ENCODE measurements at regions not wholly inside any gene's neighbourhood (a gene's known extent, or its start where the extent isn't known, plus 50 kb on each side); places are given as distances from the start of the nearest gene placed in this dataset.

DNA sequence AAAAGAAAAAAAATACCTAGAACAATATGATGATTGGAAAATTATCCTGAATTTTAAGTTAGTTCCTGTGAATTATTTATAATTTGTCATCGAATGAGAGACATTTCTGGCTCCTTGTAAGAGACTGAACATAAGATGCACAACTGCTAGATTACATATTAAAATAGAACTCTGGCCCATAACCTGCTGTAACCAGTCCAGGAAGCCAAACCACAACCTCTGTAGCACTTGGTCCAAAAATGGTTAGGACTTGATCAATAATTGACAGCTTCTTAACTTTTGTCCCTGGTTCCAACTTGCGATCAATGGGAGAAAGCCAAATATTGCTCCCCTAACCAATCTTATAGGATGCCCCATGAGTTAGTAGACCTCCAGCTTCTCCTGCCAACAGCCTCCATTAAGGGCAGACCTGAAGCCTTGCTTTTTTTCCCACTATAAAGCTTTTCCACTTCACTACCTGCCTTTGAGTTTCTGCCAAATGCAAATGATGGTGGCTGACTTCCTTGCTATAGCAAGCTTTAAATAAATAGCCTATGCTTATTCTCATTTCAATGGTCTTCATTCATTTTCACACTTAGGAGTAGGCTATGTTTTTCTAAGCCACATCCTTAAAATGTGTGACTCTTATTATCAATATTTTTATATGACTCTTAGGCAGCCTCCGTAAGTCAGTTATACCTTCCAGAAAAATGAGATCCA is 224.0 kb upstream of the ARHGEF26 start:
- H3K4me1 ChIP-seq (ENCODE audit: insufficient read depth, low read length, poor library complexity, severe bottlenecking): peaks cover 5% of the 10 kb centered on the region
- no peaks in the 10 kb centered on the region for H3K27me3 ChIP-seq (ENCODE audit: insufficient read depth, low read length, poor library complexity, severe bottlenecking)
- H3K4me2 ChIP-seq (ENCODE audit: low read depth, low read length, poor library complexity, severe bottlenecking): no peak overlapping the region
- H3K9me3 ChIP-seq (ENCODE audit: insufficient read depth, low read depth, low read length): no peaks in the 10 kb centered on the region
- H3K9ac ChIP-seq (ENCODE audit: low read depth, low read length, poor library complexity, severe bottlenecking): no peak overlapping the region
- H3K4me3 ChIP-seq (ENCODE audit: low read length, poor library complexity, severe bottlenecking): no peak overlapping the region
- no peaks in the 10 kb centered on the region for H3F3A ChIP-seq (ENCODE audit: low read depth)
- H4K20me1 ChIP-seq (ENCODE audit: insufficient read depth, low read length, poor library complexity, severe bottlenecking): no peaks in the 10 kb centered on the region
- TF ChIP-seq, protein P1, sequence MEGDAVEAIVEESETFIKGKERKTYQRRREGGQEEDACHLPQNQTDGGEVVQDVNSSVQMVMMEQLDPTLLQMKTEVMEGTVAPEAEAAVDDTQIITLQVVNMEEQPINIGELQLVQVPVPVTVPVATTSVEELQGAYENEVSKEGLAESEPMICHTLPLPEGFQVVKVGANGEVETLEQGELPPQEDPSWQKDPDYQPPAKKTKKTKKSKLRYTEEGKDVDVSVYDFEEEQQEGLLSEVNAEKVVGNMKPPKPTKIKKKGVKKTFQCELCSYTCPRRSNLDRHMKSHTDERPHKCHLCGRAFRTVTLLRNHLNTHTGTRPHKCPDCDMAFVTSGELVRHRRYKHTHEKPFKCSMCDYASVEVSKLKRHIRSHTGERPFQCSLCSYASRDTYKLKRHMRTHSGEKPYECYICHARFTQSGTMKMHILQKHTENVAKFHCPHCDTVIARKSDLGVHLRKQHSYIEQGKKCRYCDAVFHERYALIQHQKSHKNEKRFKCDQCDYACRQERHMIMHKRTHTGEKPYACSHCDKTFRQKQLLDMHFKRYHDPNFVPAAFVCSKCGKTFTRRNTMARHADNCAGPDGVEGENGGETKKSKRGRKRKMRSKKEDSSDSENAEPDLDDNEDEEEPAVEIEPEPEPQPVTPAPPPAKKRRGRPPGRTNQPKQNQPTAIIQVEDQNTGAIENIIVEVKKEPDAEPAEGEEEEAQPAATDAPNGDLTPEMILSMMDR (conservative IDR thresholded peaks at IDR 0.05; ENCODE audit: low read length): no peak
- no peaks in the 10 kb centered on the region for H3K36me3 ChIP-seq (ENCODE audit: insufficient read depth, low read length)
- no peaks in the 10 kb centered on the region for H3K79me2 ChIP-seq (ENCODE audit: insufficient read depth, low read length)
- no peaks in the 10 kb centered on the region for H3K9me2 ChIP-seq (replicated peaks; ENCODE audit: low read depth, low read length)
- no peak overlapping the region for H2AFZ ChIP-seq (ENCODE audit: low read length)

DNA sequence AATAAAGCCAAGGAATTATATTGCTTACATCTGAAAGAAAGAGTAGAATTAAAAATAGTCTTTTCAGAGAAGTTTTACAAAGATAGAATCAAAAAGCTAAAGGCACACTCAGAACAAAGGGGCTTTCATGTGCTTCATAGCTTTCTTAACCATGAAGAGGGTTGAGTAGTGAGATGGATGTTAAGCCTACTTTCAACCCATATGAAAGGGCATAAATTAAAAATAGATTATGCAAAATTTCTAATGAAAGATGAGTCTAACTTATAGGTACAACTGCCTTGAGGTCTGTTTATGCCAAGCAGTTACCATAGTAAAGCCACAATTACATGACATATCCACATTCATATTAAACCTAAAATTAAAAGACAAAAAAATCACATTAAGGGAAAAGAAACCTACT is 223.3 kb upstream of the ARHGEF26 start:
- Histone ChIP-seq H4K20me1 (ENCODE audit: insufficient read depth, low read length, poor library complexity, severe bottlenecking) (no peaks in the 10 kb centered on the region), H3K4me2 (ENCODE audit: low read depth, low read length, poor library complexity, severe bottlenecking) (no peak overlapping the region), H3K4me3 (ENCODE audit: low read length, poor library complexity, severe bottlenecking) (no peak overlapping the region), H3F3A (ENCODE audit: low read depth) (no peaks in the 10 kb centered on the region), H3K79me2 (ENCODE audit: insufficient read depth, low read length) (no peaks in the 10 kb centered on the region), H3K9me2 (replicated peaks; ENCODE audit: low read depth, low read length) (no peaks in the 10 kb centered on the region), H3K27me3 (ENCODE audit: insufficient read depth, low read length, poor library complexity, severe bottlenecking) (no peaks in the 10 kb centered on the region), H3K4me1 (ENCODE audit: insufficient read depth, low read length, poor library complexity, severe bottlenecking) (no peaks in the 10 kb centered on the region), H3K36me3 (ENCODE audit: insufficient read depth, low read length) (no peaks in the 10 kb centered on the region), H3K9me3 (ENCODE audit: insufficient read depth, low read depth, low read length) (no peaks in the 10 kb centered on the region), H2AFZ (ENCODE audit: low read length) (no peak overlapping the region), H3K9ac (ENCODE audit: low read depth, low read length, poor library complexity, severe bottlenecking) (no peak overlapping the region)
- no peak for TF ChIP-seq EZH2phosphoT487 (IDR thresholded peaks at IDR 0.05; ENCODE audit: borderline replicate concordance)
- TF ChIP-seq, protein P1 (conservative IDR thresholded peaks at IDR 0.05; ENCODE audit: low read length): no peak

DNA sequence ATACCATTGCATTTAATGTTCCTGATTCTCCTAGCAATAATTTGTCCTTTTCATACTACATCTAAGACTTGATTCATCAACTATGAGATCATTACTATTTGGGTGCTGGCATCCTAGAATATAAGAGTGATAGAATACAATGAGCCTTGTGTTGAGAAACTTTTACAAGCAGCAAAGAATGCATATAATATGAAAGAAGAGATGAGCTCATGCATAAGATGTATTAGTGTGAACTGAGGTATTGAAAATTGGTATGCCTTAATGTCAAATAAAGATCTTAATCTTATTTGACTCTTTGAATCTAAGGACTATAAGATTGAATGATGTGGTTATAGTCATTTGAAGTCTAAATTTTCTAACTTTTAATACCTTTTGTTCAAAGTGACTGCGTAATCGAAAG is 220.0 kb upstream of the ARHGEF26 start:
- no peaks in the 10 kb centered on the region for H3K9me2 ChIP-seq (replicated peaks; ENCODE audit: low read depth, low read length)
- no peaks in the 10 kb centered on the region for H3K79me2 ChIP-seq (ENCODE audit: insufficient read depth, low read length)
- H3K9me3 ChIP-seq (ENCODE audit: insufficient read depth, low read depth, low read length): no peaks in the 10 kb centered on the region
- no peaks in the 10 kb centered on the region for H3K36me3 ChIP-seq (ENCODE audit: insufficient read depth, low read length)
- TF ChIP-seq EZH2phosphoT487 (IDR thresholded peaks at IDR 0.05; ENCODE audit: borderline replicate concordance): no peak
- TF ChIP-seq, protein P1 (conservative IDR thresholded peaks at IDR 0.05; ENCODE audit: low read length): no peak
- no peak overlapping the region for H3K4me2 ChIP-seq (ENCODE audit: low read depth, low read length, poor library complexity, severe bottlenecking)
- H2AFZ ChIP-seq (ENCODE audit: low read length): no peak overlapping the region
- no peaks in the 10 kb centered on the region for H3K4me1 ChIP-seq (ENCODE audit: insufficient read depth, low read length, poor library complexity, severe bottlenecking)
- H3F3A ChIP-seq (ENCODE audit: low read depth): no peaks in the 10 kb centered on the region
- no peaks in the 10 kb centered on the region for H3K27me3 ChIP-seq (ENCODE audit: insufficient read depth, low read length, poor library complexity, severe bottlenecking)
- no peak overlapping the region for H3K4me3 ChIP-seq (ENCODE audit: low read length, poor library complexity, severe bottlenecking)
- H3K9ac ChIP-seq (ENCODE audit: low read depth, low read length, poor library complexity, severe bottlenecking): no peak overlapping the region
- no peaks in the 10 kb centered on the region for H4K20me1 ChIP-seq (ENCODE audit: insufficient read depth, low read length, poor library complexity, severe bottlenecking)
